Endothelial cell of umbilical vein (primary cell): ENCODE measurements at regions not wholly inside any gene's neighbourhood (a gene's known extent, or its start where the extent isn't known, plus 50 kb on each side); places are given as distances from the start of the nearest gene placed in this dataset.

Source experiments
- BruUV-seq: library from RNA; stranded (reverse); fragments of 400-500 nt; replicated peaks from 2 replicates; lab custom pipeline; 2021; lab: Mats Ljungman, UMichigan
- CTCF ChIA-PET: fragments of 300-600, 350-600 bp; sonication (Branson Sonifier 250); formaldehyde crosslinking; loops from one replicate; lab custom pipeline; 2021; ENCODE audit warnings: antibody characterized with exemption, inconsistent platforms; lab: Charles Lee
- POLR2A ChIA-PET: fragments of 300-600, 350-600 bp; sonication (Branson Sonifier 250); formaldehyde crosslinking; loops from one replicate; lab custom pipeline; 2021; ENCODE audit warnings: antibody characterized with exemption, inconsistent platforms; lab: Charles Lee
- DNase-seq: peaks from one replicate; pipeline ENCODE4 v3.0.0-alpha.2; 2011; ENCODE audit warnings: low read depth, low spot score
- FAIRE-seq: peaks from 2 replicates; lab custom pipeline; 2011; peaks lifted over from hg19 to GRCh38; lab: Jason Lieb, UNC
- H2AFZ ChIP-seq: 2 replicates; pipeline ENCODE4 v1.6.0; 2012; ENCODE audit warnings: low read depth, low read length, control low read depth, inconsistent platforms
- H3K27ac ChIP-seq: 2 replicates; pipeline ENCODE4 v1.5.1; 2011; ENCODE audit warnings: low read depth, mild to moderate bottlenecking, control low read depth, low read length, moderate library complexity; ENCODE audit not compliant: insufficient read depth
- H3K27me3 ChIP-seq, 2 experiments: 2 replicates each; pipeline versions ENCODE4 v1.6.0 to v1.6.1; 2011; ENCODE audit warnings: low read length in 2 of 2, mixed read lengths in 1 of 2; ENCODE audit not compliant: control insufficient read depth in 2 of 2, insufficient read depth in 2 of 2
- H3K36me3 ChIP-seq, 2 experiments: 2 replicates in 1 of 2; 3 replicates in 1 of 2; pipeline ENCODE4 v1.5.1; 2011; ENCODE audit warnings: low read length in 2 of 2, mild to moderate bottlenecking in 1 of 2, moderate library complexity in 1 of 2; ENCODE audit not compliant: control insufficient read depth in 2 of 2, insufficient read depth in 2 of 2; ENCODE audit errors: extremely low read depth in 1 of 2
- H3K4me1 ChIP-seq: 3 replicates; pipeline ENCODE4 v1.5.1; 2011; ENCODE audit warnings: mild to moderate bottlenecking, low read length; ENCODE audit not compliant: control insufficient read depth, insufficient read depth; ENCODE audit errors: extremely low read depth
- H3K4me2 ChIP-seq: 2 replicates; pipeline ENCODE4 v1.6.1; 2011; ENCODE audit warnings: low read length, control low read depth, mixed read lengths; ENCODE audit not compliant: insufficient read depth
- H3K4me3 ChIP-seq, 3 experiments: fragments of 200-600 bp in 1 of 3; sonication (generic), shearing (Covaris generic) in 1 of 3; replicated peaks in 1 of 3; 2 replicates each; pipeline ENCODE4 v1.5.1; 2011 to 2016; ENCODE audit warnings: control low read depth in 3 of 3, low read length in 3 of 3, mild to moderate bottlenecking in 2 of 3, inconsistent platforms in 1 of 3, low read depth in 1 of 3, moderate library complexity in 1 of 3; ENCODE audit not compliant: insufficient read depth in 1 of 3
- H3K79me2 ChIP-seq: 2 replicates; pipeline ENCODE4 v1.6.0; 2012; ENCODE audit warnings: low read length, inconsistent platforms; ENCODE audit not compliant: control insufficient read depth, insufficient read depth
- H3K9ac ChIP-seq: replicated peaks from 2 replicates; pipeline ENCODE3; 2011; ENCODE audit warnings: low read length, control low read depth; ENCODE audit not compliant: insufficient read depth; ENCODE audit errors: extremely low read depth
- H3K9me1 ChIP-seq: replicated peaks from 3 replicates; pipeline ENCODE4 v1.6.0; 2011; ENCODE audit warnings: mild to moderate bottlenecking, low read length; ENCODE audit not compliant: control insufficient read depth, insufficient read depth; ENCODE audit errors: extremely low read depth
- H3K9me3 ChIP-seq: replicated peaks from 2 replicates; pipeline ENCODE4 v1.5.1; 2012; ENCODE audit warnings: low read length, inconsistent platforms; ENCODE audit not compliant: control insufficient read depth, insufficient read depth
- H4K20me1 ChIP-seq: replicated peaks from 2 replicates; pipeline ENCODE3; 2011; ENCODE audit warnings: mild to moderate bottlenecking, low read length; ENCODE audit not compliant: control insufficient read depth, insufficient read depth; ENCODE audit errors: extremely low read depth
- CTCF ChIP-seq, 2 donors: IDR thresholded peaks; 1 replicate in 1 of 2; 2 replicates in 1 of 2; pipeline ENCODE4 v1.5.1; 2011; ENCODE audit warnings: low read length in 2 of 2, mild to moderate bottlenecking in 2 of 2, moderate library complexity in 2 of 2, control low read depth in 1 of 2, inconsistent platforms in 1 of 2, low read depth in 1 of 2; ENCODE audit not compliant: insufficient read depth in 1 of 2; ENCODE audit errors: extremely low read depth in 1 of 2
- EZH2 ChIP-seq: IDR thresholded peaks from 2 replicates; pipeline ENCODE4 v1.6.1; 2012; ENCODE audit warnings: borderline replicate concordance, low read depth, mild to moderate bottlenecking, moderate library complexity, low read length, inconsistent platforms; ENCODE audit not compliant: severe bottlenecking
- FOS ChIP-seq: IDR thresholded peaks from 2 replicates; pipeline ENCODE4 v1.6.1; 2011; ENCODE audit warnings: mild to moderate bottlenecking, low read length, moderate library complexity, borderline replicate concordance; ENCODE audit not compliant: insufficient read depth
- GATA2 ChIP-seq: IDR thresholded peaks from 2 replicates; pipeline ENCODE4 v1.7.0; 2011; ENCODE audit warnings: low read depth, mild to moderate bottlenecking, moderate library complexity, mixed read lengths, low read length; ENCODE audit not compliant: insufficient read length, insufficient read depth
- JUN ChIP-seq: IDR thresholded peaks from 2 replicates; pipeline ENCODE4 v1.6.1; 2011; ENCODE audit warnings: borderline replicate concordance, low read depth; ENCODE audit not compliant: insufficient read length, insufficient read depth
- MAX ChIP-seq: IDR thresholded peaks from 2 replicates; pipeline ENCODE4 v1.6.1; 2011; ENCODE audit not compliant: insufficient read depth, insufficient read length
- MYC ChIP-seq: IDR thresholded peaks from one replicate; pipeline ENCODE4 v1.6.1; 2011; ENCODE audit warnings: mild to moderate bottlenecking, low read depth, low read length
- POLR2A ChIP-seq: IDR thresholded peaks from 2 replicates; pipeline ENCODE4 v1.6.1; 2012; ENCODE audit warnings: low read depth, mild to moderate bottlenecking, control low read depth, low read length
- POLR2AphosphoS5 ChIP-seq: IDR thresholded peaks from 2 replicates; pipeline ENCODE4 v1.6.1; 2012; ENCODE audit warnings: low read depth, mild to moderate bottlenecking, control low read depth, low read length, moderate library complexity; ENCODE audit not compliant: insufficient read depth
- dilution Hi-C: fragments of 300-500 bp; cut with MboI; formaldehyde crosslinking; loops from one replicate; pipeline ENCODE4 v1.15.0; 2019; ENCODE audit warnings: low sequenced_read_pairs; ENCODE audit not compliant: extremely low pct_ligation_motif_present
- intact Hi-C: fragments of 100-400 bp; cut with micrococcal nuclease; formaldehyde crosslinking; loops from one replicate; pipeline ENCODE4 v1.10.0; 2022

DNA sequence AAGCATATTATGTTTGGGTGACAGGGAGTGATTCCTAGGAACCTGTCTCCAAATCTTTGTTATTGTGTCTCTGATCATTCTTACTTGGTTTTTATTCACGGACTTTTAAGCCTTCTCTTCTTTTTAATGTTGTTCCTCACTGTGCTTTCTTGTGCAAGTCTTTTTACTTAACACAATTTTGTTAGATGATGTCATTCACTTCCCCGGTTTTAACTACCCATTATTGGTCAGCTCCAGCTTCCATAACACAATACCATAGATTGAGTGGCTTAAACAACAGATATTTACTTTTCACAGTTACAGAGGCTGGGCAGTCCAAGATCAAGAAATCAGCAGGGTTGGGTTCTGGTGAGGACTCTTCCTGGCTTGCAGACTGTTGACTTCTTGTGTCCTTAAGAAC, 436.3 kb upstream of the CBLB start:
- H3K4me3 ChIP-seq = no peak overlapping the region
- no peaks in the 10 kb centered on the region for H3K4me1 ChIP-seq
- intact Hi-C loops = no loop called here
- no peak overlapping the region for H2AFZ ChIP-seq
- DNase-seq (no peak), FAIRE-seq (no peak)
- no peaks in the 10 kb centered on the region for H3K27me3 ChIP-seq
- no TSS peak for BruUV-seq
- no peaks in the 10 kb centered on the region for H4K20me1 ChIP-seq
- dilution Hi-C loops = no loop called here
- H3K79me2 ChIP-seq = no peaks in the 10 kb centered on the region
- no peak overlapping the region for H3K27ac ChIP-seq
- no peaks in the 10 kb centered on the region for H3K9me3 ChIP-seq
- no peaks in the 10 kb centered on the region for H3K36me3 ChIP-seq
- POLR2A ChIA-PET = no interaction called here
- H3K9me1 ChIP-seq = no peaks in the 10 kb centered on the region
- no peak for TF ChIP-seq EZH2
- TF ChIP-seq POLR2A = no peak
- no peak for TF ChIP-seq CTCF (IDR thresholded peaks at IDR 0.05; ENCODE audit: extremely low read depth in 1 of 2, insufficient read depth in 1 of 2, low read depth in 1 of 2, low read length in 2 of 2)
- no peak for TF ChIP-seq MYC
- no peak for TF ChIP-seq FOS
- no peak for TF ChIP-seq POLR2AphosphoS5
- TF ChIP-seq MAX = no peak
- TF ChIP-seq GATA2 = no peak
- TF ChIP-seq JUN = no peak
- H3K9ac ChIP-seq = no peak overlapping the region
- CTCF ChIA-PET = interaction anchor here (0.7 kb wide), 1 partner anchor 15 kb away, joined by 3 read pairs; no protein-coding TSS in a partner anchor
- H3K4me2 ChIP-seq = no peak overlapping the region
